ENCODE measurements at regions not wholly inside any gene's neighbourhood (a gene's known extent, or its start where the extent isn't known, plus 50 kb on each side); places are given as distances from the start of the nearest gene placed in this dataset.

- no peak for TF ChIP-seq EZH2phosphoT487 (IDR thresholded peaks at IDR 0.05; ENCODE audit: borderline replicate concordance)
- no peak for TF ChIP-seq CTCF (conservative IDR thresholded peaks at IDR 0.05; ENCODE audit: low read length)
Measured at GRCh38 chr5:60494144-60494543, 205.8 kb downstream of the DEPDC1B start.

Measured in Loucy (cell line).